K562 (cell line): ENCODE measurements at regions not wholly inside any gene's neighbourhood (a gene's known extent, or its start where the extent isn't known, plus 50 kb on each side); places are given as distances from the start of the nearest gene placed in this dataset.

ENCODE experiments used
- ATAC-seq: fragments of 200-7000 bp; cut with Tn5 transposase; 3 replicates; pipeline ENCODE4 v1.9.1; 2020; ENCODE audit warnings: moderate library complexity
- BruUV-seq: library from RNA; stranded (reverse); fragments of 400-500 nt; replicated peaks from 2 replicates; lab custom pipeline; 2021; lab: Mats Ljungman, UMichigan
- CTCF ChIA-PET: fragments of 300-600 bp; formaldehyde crosslinking; extraction: SDS; loops from one replicate; lab custom pipeline; 2021; ENCODE audit warnings: low intra/inter-chr PET ratio; lab: Yijun Ruan, JAX
- POLR2A ChIA-PET: fragments of 300-600, 350-650 bp; sonication (Branson Sonifier 250); formaldehyde crosslinking; extraction: SDS; loops from one replicate; lab custom pipeline; 2021; ENCODE audit warnings: antibody characterized with exemption, inconsistent platforms; lab: Yijun Ruan, JAX
- DNase-seq, 4 experiments: peaks; one replicate each; pipeline versions ENCODE4 v3.0.0 to v3.0.0-alpha.2; 2011 to 2018; ENCODE audit warnings: low spot score in 3 of 4, mixed read lengths in 3 of 4; ENCODE audit errors: extremely low read depth in 1 of 4
- FAIRE-seq: peaks from 2 replicates; lab custom pipeline; 2011; peaks lifted over from hg19 to GRCh38; lab: Jason Lieb, UNC
- H2AFZ ChIP-seq: 2 replicates; pipeline ENCODE4 v1.6.0; 2011; ENCODE audit warnings: low read depth, low read length, control low read depth, inconsistent platforms
- H3K27ac ChIP-seq: fragments of 200-600 bp; 3 replicates; pipeline ENCODE4 v1.8.0; 2011; ENCODE audit warnings: low read depth, mild to moderate bottlenecking, control low read depth, inconsistent platforms, low read length, moderate library complexity, mixed read lengths; ENCODE audit errors: extremely low read depth
- H3K27me3 ChIP-seq, 2 experiments: fragments of 300-600 bp in 1 of 2; 2 replicates in 1 of 2; 3 replicates in 1 of 2; pipeline versions ENCODE4 v1.6.0 to v1.8.0; 2011; ENCODE audit warnings: inconsistent platforms in 2 of 2, low read length in 2 of 2, mild to moderate bottlenecking in 1 of 2, mixed read lengths in 1 of 2, moderate library complexity in 1 of 2; ENCODE audit not compliant: control insufficient read depth in 2 of 2, insufficient read depth in 2 of 2
- H3K36me3 ChIP-seq: fragments of 300-600 bp; 3 replicates; pipeline ENCODE4 v1.8.0; 2011; ENCODE audit warnings: mild to moderate bottlenecking, low read length, inconsistent platforms; ENCODE audit not compliant: control insufficient read depth, insufficient read depth
- H3K4me1 ChIP-seq, 2 experiments: fragments of 200-600 bp in 1 of 2; replicated peaks in 1 of 2; 2 replicates in 1 of 2; 3 replicates in 1 of 2; pipeline versions ENCODE4 v1.5.1 to v1.8.0; 2011; ENCODE audit warnings: inconsistent platforms in 2 of 2, low read length in 2 of 2, mild to moderate bottlenecking in 1 of 2, mixed read lengths in 1 of 2, moderate library complexity in 1 of 2; ENCODE audit not compliant: control insufficient read depth in 2 of 2, insufficient read depth in 2 of 2
- H3K4me2 ChIP-seq: 2 replicates; pipeline ENCODE4 v1.6.1; 2011; ENCODE audit warnings: low read length, control low read depth, inconsistent platforms, mixed read lengths; ENCODE audit not compliant: insufficient read depth
- H3K4me3 ChIP-seq: fragments of 200-600 bp; sonication (generic), shearing (Covaris generic); 2 replicates; pipeline ENCODE4 v1.5.1; 2016; ENCODE audit warnings: control low read depth, inconsistent platforms
- H3K79me2 ChIP-seq: fragments of 200-600 bp; 3 replicates; pipeline ENCODE4 v1.8.0; 2011; ENCODE audit warnings: low read length, inconsistent platforms; ENCODE audit not compliant: control insufficient read depth, insufficient read depth
- H3K9ac ChIP-seq, 2 experiments: 2 replicates each; pipeline versions ENCODE4 v1.6.0 to v1.6.1; 2011; ENCODE audit warnings: low read depth in 2 of 2, low read length in 2 of 2, control low read depth in 1 of 2, inconsistent platforms in 1 of 2, mild to moderate bottlenecking in 1 of 2, mixed read lengths in 1 of 2; ENCODE audit not compliant: insufficient read depth in 1 of 2
- H3K9me1 ChIP-seq: one replicate; pipeline ENCODE4 v1.6.0; 2011; ENCODE audit warnings: inconsistent platforms, mild to moderate bottlenecking, low read length, moderate library complexity; ENCODE audit not compliant: control insufficient read depth, insufficient read depth
- H3K9me3 ChIP-seq: replicated peaks from 2 replicates; pipeline ENCODE4 v1.5.1; 2011; ENCODE audit warnings: low read depth, low read length, inconsistent platforms; ENCODE audit not compliant: control insufficient read depth, insufficient read depth
- H4K20me1 ChIP-seq: replicated peaks from 2 replicates; pipeline ENCODE4 v1.6.1; 2011; ENCODE audit warnings: low read length, inconsistent platforms, mixed read lengths; ENCODE audit not compliant: control insufficient read depth, insufficient read depth
- CBX1 ChIP-seq: sonication (generic); IDR thresholded peaks from 2 replicates; pipeline ENCODE4 v1.6.1; 2016; ENCODE audit warnings: antibody characterized with exemption, low read depth, mild to moderate bottlenecking
- FOXA3 ChIP-seq, 2 experiments: fragments of 450-650 bp in 1 of 2; sonication (generic) in 1 of 2; formaldehyde crosslinking; IDR thresholded peaks in 1 of 2; conservative IDR thresholded peaks in 1 of 2; 2 replicates each; pipeline versions ENCODE4 v1.4.0 to v1.8.0; 2020 to 2022; ENCODE audit warnings: mild to moderate bottlenecking in 2 of 2, missing genetic modification reagents in 1 of 2
- MBD1 ChIP-seq: fragments of 250-450 bp; sonication (Bioruptor Pico); IDR thresholded peaks from 2 replicates; pipeline ENCODE4 v1.8.0; 2022; ENCODE audit warnings: inconsistent platforms
- MXI1 ChIP-seq: IDR thresholded peaks from 2 replicates; pipeline ENCODE4 v1.6.1; 2011; ENCODE audit warnings: low read depth, mild to moderate bottlenecking, improper control_type of control experiment, low read length
- SETDB1 ChIP-seq: IDR thresholded peaks from one replicate; pipeline ENCODE4 v1.6.1; 2012; ENCODE audit warnings: low read length, control low read depth, inconsistent platforms
- ZBTB8A ChIP-seq: fragments of 450-650 bp; IDR thresholded peaks from 2 replicates; pipeline ENCODE4 v1.6.1; 2018; ENCODE audit warnings: mild to moderate bottlenecking, moderate library complexity; ENCODE audit not compliant: partially characterized antibody
- ZFP36 ChIP-seq: fragments of 150-350 bp; IDR thresholded peaks from 2 replicates; pipeline ENCODE4 v1.6.1; 2018; ENCODE audit warnings: low read length, low read depth; ENCODE audit not compliant: partially characterized antibody
- WGBS: fragments of 100-300 bp; shearing (Covaris generic); methylation state at CpG from one replicate; pipeline ENCODE4 v1.1.6; 2016; ENCODE audit warnings: low coverage, mixed read lengths; ENCODE audit not compliant: insufficient coverage; ENCODE audit errors: missing lambda C conversion rate; 5-methylcytosine and 5-hydroxymethylcytosine counted together
- in situ Hi-C: fragments of 300-500 bp; cut with MboI; formaldehyde crosslinking; loops from 4 replicates; pipeline ENCODE4 v1.15.0; 2018; ENCODE audit warnings: inconsistent platforms, mixed read lengths
- intact Hi-C: fragments of 100-400 bp; cut with micrococcal nuclease; formaldehyde crosslinking; loops from 2 replicates; pipeline ENCODE4 v1.14.2; 2022
- TF ChIP-seq, protein P1 (sequence below), 3 experiments: IDR thresholded peaks in 2 of 3; conservative IDR thresholded peaks in 1 of 3; 2 replicates each; pipeline ENCODE4 v1.5.1; 2011 to 2012; ENCODE audit warnings: low read length in 3 of 3, mild to moderate bottlenecking in 3 of 3, control low read depth in 2 of 3, improper control_type of control experiment in 1 of 3, inconsistent platforms in 1 of 3, low read depth in 1 of 3, mixed read lengths in 1 of 3, moderate library complexity in 1 of 3; ENCODE audit not compliant: insufficient read depth in 2 of 3
- TF ChIP-seq, protein P2 (sequence below): fragments of 250-450 bp; sonication (Bioruptor Pico); IDR thresholded peaks from 2 replicates; pipeline ENCODE4 v1.5.1; 2021; ENCODE audit warnings: mild to moderate bottlenecking
- TF ChIP-seq, protein P3 (sequence below): sonication (generic); formaldehyde crosslinking; IDR thresholded peaks from 2 replicates; pipeline ENCODE4 v1.8.1; 2023; ENCODE audit warnings: missing genetic modification reagents, mild to moderate bottlenecking, borderline replicate concordance
- TF ChIP-seq, protein P4 (sequence below): conservative IDR thresholded peaks from 2 replicates; pipeline ENCODE4 v1.6.1; 2011; ENCODE audit warnings: low read depth, mild to moderate bottlenecking, low read length; ENCODE audit not compliant: control insufficient read depth

- intact Hi-C loops (no loop called here), in situ Hi-C loops (no loop called here)
- H3K79me2 ChIP-seq, result no peaks in the 10 kb centered on the region
- DNase-seq (no peak), FAIRE-seq (no peak), ATAC-seq (no peak)
- H4K20me1 ChIP-seq, result no peaks in the 10 kb centered on the region
- ChIA-PET POLR2A (no interaction called here), CTCF (no interaction called here)
- H3K27ac ChIP-seq, result no peak overlapping the region
- no peaks in the 10 kb centered on the region for H3K4me1 ChIP-seq
- no peak overlapping the region for H3K4me2 ChIP-seq
- H3K36me3 ChIP-seq, result no peaks in the 10 kb centered on the region
- no TSS peak for BruUV-seq
- H3K9me3 ChIP-seq, result no peaks in the 10 kb centered on the region
- H2AFZ ChIP-seq, result no peak overlapping the region
- 0% methylated on average over 1 of the region's 1 CpG for WGBS
- H3K9me1 ChIP-seq, result no peaks in the 10 kb centered on the region
- no peak overlapping the region for H3K9ac ChIP-seq
- H3K27me3 ChIP-seq, result no peaks in the 10 kb centered on the region
- H3K4me3 ChIP-seq, result no peak overlapping the region
- TF ChIP-seq ZBTB8A (no peak), MBD1 (no peak), ZFP36 (no peak), FOXA3 (CRISPR knock-in tag; conservative IDR thresholded peaks at IDR 0.05 in 1 of 2, IDR thresholded peaks at IDR 0.05 in 1 of 2) (no peak), CBX1 (no peak), SETDB1 (no peak), MXI1 (no peak)
- TF ChIP-seq, protein P1, sequence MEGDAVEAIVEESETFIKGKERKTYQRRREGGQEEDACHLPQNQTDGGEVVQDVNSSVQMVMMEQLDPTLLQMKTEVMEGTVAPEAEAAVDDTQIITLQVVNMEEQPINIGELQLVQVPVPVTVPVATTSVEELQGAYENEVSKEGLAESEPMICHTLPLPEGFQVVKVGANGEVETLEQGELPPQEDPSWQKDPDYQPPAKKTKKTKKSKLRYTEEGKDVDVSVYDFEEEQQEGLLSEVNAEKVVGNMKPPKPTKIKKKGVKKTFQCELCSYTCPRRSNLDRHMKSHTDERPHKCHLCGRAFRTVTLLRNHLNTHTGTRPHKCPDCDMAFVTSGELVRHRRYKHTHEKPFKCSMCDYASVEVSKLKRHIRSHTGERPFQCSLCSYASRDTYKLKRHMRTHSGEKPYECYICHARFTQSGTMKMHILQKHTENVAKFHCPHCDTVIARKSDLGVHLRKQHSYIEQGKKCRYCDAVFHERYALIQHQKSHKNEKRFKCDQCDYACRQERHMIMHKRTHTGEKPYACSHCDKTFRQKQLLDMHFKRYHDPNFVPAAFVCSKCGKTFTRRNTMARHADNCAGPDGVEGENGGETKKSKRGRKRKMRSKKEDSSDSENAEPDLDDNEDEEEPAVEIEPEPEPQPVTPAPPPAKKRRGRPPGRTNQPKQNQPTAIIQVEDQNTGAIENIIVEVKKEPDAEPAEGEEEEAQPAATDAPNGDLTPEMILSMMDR (IDR thresholded peaks at IDR 0.05 in 2 of 3, conservative IDR thresholded peaks at IDR 0.05 in 1 of 3; ENCODE audit: insufficient read depth in 2 of 3, low read depth in 1 of 3, low read length in 3 of 3), result no peak
- TF ChIP-seq, protein P2, sequence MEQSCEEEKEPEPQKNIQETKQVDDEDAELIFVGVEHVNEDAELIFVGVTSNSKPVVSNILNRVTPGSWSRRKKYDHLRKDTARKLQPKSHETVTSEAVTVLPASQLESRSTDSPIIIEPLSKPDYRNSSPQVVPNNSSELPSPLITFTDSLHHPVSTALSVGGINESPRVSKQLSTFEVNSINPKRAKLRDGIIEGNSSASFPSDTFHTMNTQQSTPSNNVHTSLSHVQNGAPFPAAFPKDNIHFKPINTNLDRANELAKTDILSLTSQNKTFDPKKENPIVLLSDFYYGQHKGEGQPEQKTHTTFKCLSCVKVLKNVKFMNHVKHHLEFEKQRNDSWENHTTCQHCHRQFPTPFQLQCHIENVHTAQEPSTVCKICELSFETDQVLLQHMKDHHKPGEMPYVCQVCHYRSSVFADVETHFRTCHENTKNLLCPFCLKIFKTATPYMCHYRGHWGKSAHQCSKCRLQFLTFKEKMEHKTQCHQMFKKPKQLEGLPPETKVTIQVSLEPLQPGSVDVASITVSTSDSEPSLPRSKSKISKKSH, result no peak
- TF ChIP-seq, protein P3, sequence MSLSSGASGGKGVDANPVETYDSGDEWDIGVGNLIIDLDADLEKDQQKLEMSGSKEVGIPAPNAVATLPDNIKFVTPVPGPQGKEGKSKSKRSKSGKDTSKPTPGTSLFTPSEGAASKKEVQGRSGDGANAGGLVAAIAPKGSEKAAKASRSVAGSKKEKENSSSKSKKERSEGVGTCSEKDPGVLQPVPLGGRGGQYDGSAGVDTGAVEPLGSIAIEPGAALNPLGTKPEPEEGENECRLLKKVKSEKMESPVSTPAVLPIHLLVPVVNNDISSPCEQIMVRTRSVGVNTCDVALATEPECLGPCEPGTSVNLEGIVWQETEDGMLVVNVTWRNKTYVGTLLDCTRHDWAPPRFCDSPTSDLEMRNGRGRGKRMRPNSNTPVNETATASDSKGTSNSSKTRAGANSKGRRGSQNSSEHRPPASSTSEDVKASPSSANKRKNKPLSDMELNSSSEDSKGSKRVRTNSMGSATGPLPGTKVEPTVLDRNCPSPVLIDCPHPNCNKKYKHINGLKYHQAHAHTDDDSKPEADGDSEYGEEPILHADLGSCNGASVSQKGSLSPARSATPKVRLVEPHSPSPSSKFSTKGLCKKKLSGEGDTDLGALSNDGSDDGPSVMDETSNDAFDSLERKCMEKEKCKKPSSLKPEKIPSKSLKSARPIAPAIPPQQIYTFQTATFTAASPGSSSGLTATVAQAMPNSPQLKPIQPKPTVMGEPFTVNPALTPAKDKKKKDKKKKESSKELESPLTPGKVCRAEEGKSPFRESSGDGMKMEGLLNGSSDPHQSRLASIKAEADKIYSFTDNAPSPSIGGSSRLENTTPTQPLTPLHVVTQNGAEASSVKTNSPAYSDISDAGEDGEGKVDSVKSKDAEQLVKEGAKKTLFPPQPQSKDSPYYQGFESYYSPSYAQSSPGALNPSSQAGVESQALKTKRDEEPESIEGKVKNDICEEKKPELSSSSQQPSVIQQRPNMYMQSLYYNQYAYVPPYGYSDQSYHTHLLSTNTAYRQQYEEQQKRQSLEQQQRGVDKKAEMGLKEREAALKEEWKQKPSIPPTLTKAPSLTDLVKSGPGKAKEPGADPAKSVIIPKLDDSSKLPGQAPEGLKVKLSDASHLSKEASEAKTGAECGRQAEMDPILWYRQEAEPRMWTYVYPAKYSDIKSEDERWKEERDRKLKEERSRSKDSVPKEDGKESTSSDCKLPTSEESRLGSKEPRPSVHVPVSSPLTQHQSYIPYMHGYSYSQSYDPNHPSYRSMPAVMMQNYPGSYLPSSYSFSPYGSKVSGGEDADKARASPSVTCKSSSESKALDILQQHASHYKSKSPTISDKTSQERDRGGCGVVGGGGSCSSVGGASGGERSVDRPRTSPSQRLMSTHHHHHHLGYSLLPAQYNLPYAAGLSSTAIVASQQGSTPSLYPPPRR (CRISPR knock-in tag), result no peak
- TF ChIP-seq, protein P4, sequence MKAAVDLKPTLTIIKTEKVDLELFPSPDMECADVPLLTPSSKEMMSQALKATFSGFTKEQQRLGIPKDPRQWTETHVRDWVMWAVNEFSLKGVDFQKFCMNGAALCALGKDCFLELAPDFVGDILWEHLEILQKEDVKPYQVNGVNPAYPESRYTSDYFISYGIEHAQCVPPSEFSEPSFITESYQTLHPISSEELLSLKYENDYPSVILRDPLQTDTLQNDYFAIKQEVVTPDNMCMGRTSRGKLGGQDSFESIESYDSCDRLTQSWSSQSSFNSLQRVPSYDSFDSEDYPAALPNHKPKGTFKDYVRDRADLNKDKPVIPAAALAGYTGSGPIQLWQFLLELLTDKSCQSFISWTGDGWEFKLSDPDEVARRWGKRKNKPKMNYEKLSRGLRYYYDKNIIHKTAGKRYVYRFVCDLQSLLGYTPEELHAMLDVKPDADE, result no peak
Observed at GRCh38 chr5:109987355-109987754, 297.6 kb downstream of the MAN2A1 start.
